CD4-positive, alpha-beta T cell treated with Interleukin-17A for 1 hour (primary cell): ENCODE measurements at regions not wholly inside any gene's neighbourhood (a gene's known extent, or its start where the extent isn't known, plus 50 kb on each side); places are given as distances from the start of the nearest gene placed in this dataset.

Experiments used
- DNase-seq: peaks from one replicate; pipeline ENCODE4 v3.0.0-alpha.2; 2020

- DNase-seq = no peak
Observed at GRCh38 chr21:38556390-38556789, 58.1 kb upstream of the ERG start.

GRCh38 chr21:38561205-38561604 is 62.9 kb upstream of the ERG start:
- DNase-seq = no peak

GRCh38 chr21:38561613-38562581 is 63.6 kb upstream of the ERG start:
- no peak for DNase-seq

GRCh38 chr21:38567335-38567969 is 69.2 kb upstream of the ERG start:
- no peak for DNase-seq

GRCh38 chr21:38567970-38568360 is 69.7 kb upstream of the ERG start:
- DNase-seq = no peak

- no peak for DNase-seq
Observed at GRCh38 chr21:38569733-38570132, 71.5 kb upstream of the ERG start.

- no peak for DNase-seq
Observed at GRCh38 chr21:38570596-38570995, 72.3 kb upstream of the ERG start.

GRCh38 chr21:38574895-38575575 is 76.8 kb upstream of the ERG start:
- no peak for DNase-seq

- no peak for DNase-seq
Observed at GRCh38 chr21:38577887-38578286, 79.6 kb upstream of the ERG start.

GRCh38 chr21:38590449-38591217 is 92.4 kb upstream of the ERG start:
- DNase-seq = no peak

GRCh38 chr21:38591218-38591537 is 92.9 kb upstream of the ERG start:
- no peak for DNase-seq

- no peak for DNase-seq
Observed at GRCh38 chr21:38596264-38597042, 98.2 kb upstream of the ERG start.

- no peak for DNase-seq
Observed at GRCh38 chr21:38597421-38597820, 99.1 kb upstream of the ERG start.

GRCh38 chr21:38598413-38598812 is 100.1 kb upstream of the ERG start:
- DNase-seq = no peak

GRCh38 chr21:38599381-38599975 is 101.2 kb upstream of the ERG start:
- no peak for DNase-seq

- DNase-seq = no peak
Observed at GRCh38 chr21:38600106-38600505, 101.8 kb upstream of the ERG start.

- DNase-seq = no peak
Observed at GRCh38 chr21:38605236-38605635, 107.0 kb upstream of the ERG start.

- DNase-seq = no peak
Observed at GRCh38 chr21:38609580-38609979, 111.3 kb upstream of the ERG start.

GRCh38 chr21:38610623-38611251 is 112.5 kb upstream of the ERG start:
- DNase-seq = no peak

- DNase-seq = no peak
Observed at GRCh38 chr21:38611277-38611676, 113.0 kb upstream of the ERG start.

GRCh38 chr21:38613686-38614085 is 115.4 kb upstream of the ERG start:
- no peak for DNase-seq
